Stimulated activated CD4-positive, alpha-beta T cell treated with anti-CD3 and anti-CD28 coated beads, Interleukin-1b, Interleukin-23, amount 100 ng/mL, for 24 hours (primary cell): ENCODE measurements at regions not wholly inside any gene's neighbourhood (a gene's known extent, or its start where the extent isn't known, plus 50 kb on each side); places are given as distances from the start of the nearest gene placed in this dataset.

Experiments used
- DNase-seq, 4 experiments: peaks; one replicate each; pipeline ENCODE4 v3.0.0-alpha.2; 2020; ENCODE audit warnings: low read depth in 4 of 4, low spot score in 1 of 4

DNA sequence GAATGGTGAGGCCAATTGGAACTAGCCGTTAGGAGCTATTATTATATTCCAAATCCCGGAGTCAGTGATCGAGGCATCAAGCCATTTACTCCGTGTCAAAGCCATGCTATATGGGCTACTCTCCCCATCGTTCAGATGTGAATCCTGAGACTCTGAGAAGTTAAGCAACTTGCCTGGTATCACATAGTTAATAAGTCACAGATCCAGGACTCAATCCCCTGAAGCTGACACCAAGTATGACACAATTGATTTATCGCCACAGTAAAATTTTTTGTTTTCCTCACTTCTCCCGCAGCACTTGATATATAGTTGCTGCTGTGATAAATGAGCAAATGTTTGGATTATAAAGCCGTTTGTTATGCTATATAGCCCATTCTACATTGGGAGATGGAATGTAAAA lies 50.8 kb upstream of the TSHZ2 start:
- no peak for DNase-seq

DNA sequence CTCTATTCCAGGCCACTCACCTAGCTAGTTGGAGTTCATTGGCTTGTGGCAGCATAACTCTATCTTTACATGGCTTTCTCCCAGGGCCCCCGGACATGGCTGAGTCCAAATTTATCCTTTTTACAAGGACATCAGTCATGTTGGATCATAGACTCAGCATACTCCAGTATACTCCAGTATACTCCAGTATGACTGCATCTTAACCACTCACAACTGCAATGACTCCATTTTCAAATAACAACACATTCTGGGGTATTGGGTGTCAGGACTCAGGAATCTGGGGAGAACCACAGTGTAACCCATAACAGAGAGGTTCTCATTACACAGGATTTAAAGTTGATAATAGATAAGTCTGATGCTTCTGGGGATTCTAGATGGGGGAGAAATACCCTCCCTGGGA lies 53.8 kb upstream of the TSHZ2 start:
- no peak for DNase-seq

GRCh38 chr20:52915564-52915963 lies 56.6 kb upstream of the TSHZ2 start:
- DNase-seq, result no peak

DNA sequence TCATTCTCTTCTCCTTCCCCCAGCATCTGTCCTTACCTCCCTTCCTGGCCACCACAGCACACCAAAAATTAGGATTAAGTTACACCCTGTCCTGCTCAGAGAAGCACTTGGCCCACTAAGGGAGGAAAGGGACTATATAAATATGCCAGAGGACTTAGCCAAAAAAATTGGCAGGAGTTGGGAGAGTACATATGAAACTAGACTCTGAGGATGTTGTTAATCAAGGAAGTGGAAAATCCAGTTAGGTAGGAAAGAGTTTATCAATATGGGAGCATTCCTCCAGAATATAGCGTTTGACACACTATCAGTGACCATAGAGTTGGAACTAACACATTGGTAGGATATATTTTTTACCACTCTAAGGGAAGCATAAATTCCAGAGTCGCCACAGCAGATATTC lies 57.3 kb upstream of the TSHZ2 start:
- no peak for DNase-seq

- DNase-seq, result no peak
These were observed 58.3 kb upstream of the TSHZ2 start for GRCh38 chr20:52913650-52914387.

GRCh38 chr20:52905241-52905994 lies 66.7 kb upstream of the TSHZ2 start:
- DNase-seq, result no peak

- no peak for DNase-seq
These were observed 67.3 kb upstream of the TSHZ2 start for GRCh38 chr20:52904837-52905236.

GRCh38 chr20:52899041-52899608 lies 73.0 kb upstream of the TSHZ2 start:
- DNase-seq, result no peak

- no peak for DNase-seq
These were observed 75.8 kb upstream of the TSHZ2 start for GRCh38 chr20:52896348-52896747.

- no peak for DNase-seq
These were observed 76.5 kb upstream of the TSHZ2 start for GRCh38 chr20:52895701-52896100.

- no peak for DNase-seq
These were observed 76.9 kb upstream of the TSHZ2 start for GRCh38 chr20:52895235-52895634.

DNA sequence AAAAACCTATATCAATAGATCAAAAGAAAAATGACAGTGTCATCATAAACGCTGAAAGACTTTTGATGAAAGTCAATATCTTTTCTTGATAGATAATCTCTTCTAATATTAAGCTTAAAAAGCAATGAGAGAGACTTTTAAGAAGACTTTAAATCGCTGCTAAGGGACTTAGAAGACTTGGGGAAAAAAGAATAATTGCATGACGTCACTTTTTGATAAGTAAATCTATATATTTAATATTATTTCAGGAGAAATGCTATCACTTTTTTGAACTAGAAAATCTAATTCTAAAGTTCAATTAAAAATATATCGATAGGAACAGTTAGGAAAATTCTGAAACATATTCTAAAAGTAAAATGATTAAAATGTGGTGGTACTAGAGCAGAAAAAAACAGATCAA lies 78.7 kb upstream of the TSHZ2 start:
- no peak for DNase-seq

DNA sequence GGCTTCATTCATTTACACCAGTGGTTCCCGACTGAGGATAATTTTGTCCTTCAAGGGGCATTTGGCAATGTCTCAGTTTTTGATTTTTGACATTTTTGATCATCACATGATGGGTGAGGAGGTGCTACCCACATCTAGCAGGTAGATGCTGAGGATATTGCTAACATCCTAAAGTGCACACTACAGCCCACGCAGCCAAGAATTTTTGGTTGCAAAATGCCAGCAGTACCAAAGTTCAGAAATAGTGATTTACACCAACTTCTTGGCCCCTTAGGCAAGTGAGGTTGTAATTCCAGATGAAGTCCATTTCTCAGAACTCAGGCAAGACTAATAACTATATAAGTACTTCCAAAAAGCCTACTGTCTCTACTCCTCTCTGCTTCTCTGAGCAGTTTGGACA lies 80.1 kb upstream of the TSHZ2 start:
- DNase-seq, result no peak

DNA sequence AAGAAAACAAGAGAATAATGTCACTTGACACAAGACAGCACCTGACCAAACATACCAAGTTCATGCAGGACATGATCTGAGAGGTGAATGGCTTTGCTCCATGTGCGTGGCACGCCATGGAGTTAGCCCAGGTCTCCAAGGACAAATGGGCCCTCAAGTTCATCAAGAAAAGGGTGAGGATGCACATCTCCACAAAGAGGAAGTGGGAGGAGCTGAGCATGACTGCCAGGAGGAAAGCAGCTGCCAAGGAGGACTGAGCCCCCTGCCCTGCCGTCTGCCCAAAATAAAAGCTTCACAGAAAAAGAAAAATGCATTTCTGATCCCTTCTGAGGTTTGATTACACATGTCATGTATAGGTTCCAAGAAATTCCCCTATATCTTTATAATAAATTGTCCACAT lies 82.0 kb upstream of the TSHZ2 start:
- DNase-seq, result no peak

- DNase-seq, result no peak
These were observed 82.9 kb upstream of the TSHZ2 start for GRCh38 chr20:52889225-52889624.

DNA sequence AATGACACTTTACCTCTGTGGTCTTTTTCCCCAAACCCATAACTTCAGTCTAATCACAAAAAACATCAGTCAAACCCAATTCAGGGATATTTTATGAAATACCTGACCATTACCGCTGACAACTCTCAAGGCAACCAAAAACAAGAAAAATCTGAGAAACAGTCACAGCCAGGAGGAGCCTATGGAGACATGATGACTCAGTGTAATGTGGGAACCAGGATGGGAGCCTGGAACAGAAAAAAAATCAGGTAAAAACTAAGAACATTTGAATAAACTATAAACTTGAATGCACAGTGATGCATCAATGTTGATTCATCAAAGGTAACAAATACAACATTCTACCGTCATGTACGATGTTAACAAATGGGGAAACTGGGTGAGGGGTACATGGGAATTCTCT lies 84.1 kb upstream of the TSHZ2 start:
- no peak for DNase-seq

- DNase-seq, result no peak
These were observed 91.2 kb upstream of the TSHZ2 start for GRCh38 chr20:52880997-52881396.

DNA sequence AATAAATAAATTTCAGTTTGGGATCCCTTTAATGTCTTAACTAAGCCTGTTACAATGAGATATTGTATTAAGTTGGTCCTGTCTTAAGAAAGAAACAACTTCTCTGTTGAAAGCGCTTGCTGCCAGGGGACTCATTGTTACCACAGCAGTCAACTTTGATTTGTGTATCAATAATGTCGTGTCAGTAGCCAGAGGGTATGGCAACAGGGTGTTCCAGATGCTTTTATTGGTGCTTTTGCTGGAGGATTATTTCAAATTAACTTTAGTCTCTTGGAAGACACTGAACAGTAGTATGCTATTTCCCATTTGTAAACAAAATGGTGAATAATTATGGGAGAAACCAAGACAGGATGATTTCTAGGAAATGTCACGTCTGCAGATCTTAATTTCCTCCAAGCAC lies 91.9 kb upstream of the TSHZ2 start:
- DNase-seq, result no peak

GRCh38 chr20:52874241-52874640 lies 97.9 kb upstream of the TSHZ2 start:
- no peak for DNase-seq

GRCh38 chr20:52869698-52870501 lies 102.3 kb upstream of the TSHZ2 start:
- DNase-seq, result no peak

GRCh38 chr20:52869276-52869675 lies 102.9 kb upstream of the TSHZ2 start:
- no peak for DNase-seq

DNA sequence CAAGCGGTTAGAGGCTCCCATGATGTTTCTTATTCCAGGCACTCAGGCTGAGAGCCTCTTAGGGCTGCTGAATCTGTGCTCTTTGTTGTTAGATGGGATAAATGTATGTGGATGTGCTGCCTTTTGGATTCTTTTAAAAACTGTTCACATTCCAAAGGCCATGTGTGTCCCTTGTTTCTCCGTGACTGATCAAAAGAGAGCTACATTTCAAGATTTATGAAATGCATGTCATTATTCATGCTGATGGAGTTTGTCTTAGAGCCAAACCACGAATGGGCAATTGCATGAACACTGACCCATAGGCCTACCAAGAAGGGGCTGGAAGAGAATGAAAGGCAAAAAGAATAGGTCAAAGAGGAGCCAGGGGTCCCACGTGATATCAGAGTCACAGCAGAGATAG lies 104.9 kb upstream of the TSHZ2 start:
- no peak for DNase-seq
